ENCODE measurements at regions not wholly inside any gene's neighbourhood (a gene's known extent, or its start where the extent isn't known, plus 50 kb on each side); places are given as distances from the start of the nearest gene placed in this dataset.
"Not testable (repeated sequence)": the region's sequence is repeated elsewhere in the genome, so short reads cannot be mapped to it uniquely, and the experiment has no call there.

DNA sequence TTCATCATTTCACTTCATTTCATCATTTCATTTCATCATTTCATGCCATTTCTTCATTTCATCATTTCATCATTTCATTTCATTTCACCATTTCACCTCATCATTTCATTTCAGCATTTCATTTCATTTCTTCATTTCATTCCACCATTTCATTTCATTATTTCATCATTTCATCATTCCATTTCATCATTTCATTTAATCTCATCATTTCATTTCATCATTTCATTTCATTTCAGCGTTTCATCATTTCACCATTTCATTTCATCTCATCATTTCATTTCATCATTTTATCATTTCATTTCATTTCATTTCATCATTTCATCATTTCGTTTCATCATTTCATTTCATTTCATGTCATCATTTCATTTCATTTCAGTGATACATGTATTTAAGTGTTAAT lies 492.2 kb downstream of the ZNF33B start:
- not testable (repeated sequence) for TF ChIP-seq POLR2A, POLR2AphosphoS5 (IDR thresholded peaks at IDR 0.05)
- TF ChIP-seq, protein P1, sequence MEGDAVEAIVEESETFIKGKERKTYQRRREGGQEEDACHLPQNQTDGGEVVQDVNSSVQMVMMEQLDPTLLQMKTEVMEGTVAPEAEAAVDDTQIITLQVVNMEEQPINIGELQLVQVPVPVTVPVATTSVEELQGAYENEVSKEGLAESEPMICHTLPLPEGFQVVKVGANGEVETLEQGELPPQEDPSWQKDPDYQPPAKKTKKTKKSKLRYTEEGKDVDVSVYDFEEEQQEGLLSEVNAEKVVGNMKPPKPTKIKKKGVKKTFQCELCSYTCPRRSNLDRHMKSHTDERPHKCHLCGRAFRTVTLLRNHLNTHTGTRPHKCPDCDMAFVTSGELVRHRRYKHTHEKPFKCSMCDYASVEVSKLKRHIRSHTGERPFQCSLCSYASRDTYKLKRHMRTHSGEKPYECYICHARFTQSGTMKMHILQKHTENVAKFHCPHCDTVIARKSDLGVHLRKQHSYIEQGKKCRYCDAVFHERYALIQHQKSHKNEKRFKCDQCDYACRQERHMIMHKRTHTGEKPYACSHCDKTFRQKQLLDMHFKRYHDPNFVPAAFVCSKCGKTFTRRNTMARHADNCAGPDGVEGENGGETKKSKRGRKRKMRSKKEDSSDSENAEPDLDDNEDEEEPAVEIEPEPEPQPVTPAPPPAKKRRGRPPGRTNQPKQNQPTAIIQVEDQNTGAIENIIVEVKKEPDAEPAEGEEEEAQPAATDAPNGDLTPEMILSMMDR (IDR thresholded peaks at IDR 0.05), result not testable (repeated sequence)
